Naive thymus-derived CD4-positive, alpha-beta T cell (primary cell): ENCODE measurements at regions not wholly inside any gene's neighbourhood (a gene's known extent, or its start where the extent isn't known, plus 50 kb on each side); places are given as distances from the start of the nearest gene placed in this dataset.

Experiments
- ATAC-seq: fragments of 150-1000 bp; cut with Tn5 transposase; 2 replicates; pipeline ENCODE4 v1.10.0; 2021; ENCODE audit warnings: mild to moderate bottlenecking, moderate library complexity
- CTCF ChIA-PET: fragments of 350-600 bp; sonication (Branson Sonifier 250); formaldehyde crosslinking; loops from one replicate; lab custom pipeline; 2021; ENCODE audit warnings: antibody characterized with exemption; lab: Charles Lee
- POLR2A ChIA-PET: fragments of 350-600 bp; sonication (Branson Sonifier 250); formaldehyde crosslinking; loops from one replicate; lab custom pipeline; 2021; ENCODE audit warnings: antibody characterized with exemption, inconsistent platforms; lab: Charles Lee
- DNase-seq, 9 donors: peaks; one replicate each; pipeline versions ENCODE4 v3.0.0 to v3.0.0-alpha.2; 2020 to 2022; ENCODE audit warnings: mixed read lengths in 1 of 9
- H3K27ac ChIP-seq: one replicate; pipeline ENCODE4 v1.7.0; 2013; ENCODE audit warnings: mild to moderate bottlenecking, low read depth, low read length, moderate library complexity
- H3K27me3 ChIP-seq, 2 donors: one replicate each; pipeline ENCODE4 v1.7.0; 2013; ENCODE audit warnings: low read length in 2 of 2, mild to moderate bottlenecking in 2 of 2, moderate library complexity in 2 of 2; ENCODE audit not compliant: control insufficient read depth in 2 of 2, insufficient read depth in 2 of 2
- H3K36me3 ChIP-seq, 3 experiments: 1 replicate in 2 of 3; 2 replicates in 1 of 3; pipeline ENCODE4 v1.7.0; 2013; ENCODE audit warnings: low read length in 3 of 3, mild to moderate bottlenecking in 3 of 3, moderate library complexity in 1 of 3; ENCODE audit not compliant: insufficient read depth in 3 of 3, control insufficient read depth in 2 of 3
- H3K4me1 ChIP-seq, 2 donors: one replicate each; pipeline ENCODE4 v1.7.0; 2013; ENCODE audit warnings: low read length in 2 of 2, mild to moderate bottlenecking in 2 of 2, moderate library complexity in 1 of 2; ENCODE audit not compliant: control insufficient read depth in 2 of 2, insufficient read depth in 2 of 2
- H3K4me3 ChIP-seq: 2 replicates; pipeline ENCODE4 v1.7.0; 2013; ENCODE audit warnings: mild to moderate bottlenecking, low read length
- H3K9me3 ChIP-seq, 3 experiments: 1 replicate in 2 of 3; 2 replicates in 1 of 3; pipeline ENCODE4 v1.7.0; 2013; ENCODE audit warnings: low read length in 3 of 3; ENCODE audit not compliant: control insufficient read depth in 2 of 3
- H3K27ac Mint-ChIP-seq, 9 donors: one replicate each; pipeline ENCODE4 v1.8.0; 2020 to 2022; ENCODE audit warnings: mixed read lengths in 9 of 9, mild to moderate bottlenecking in 8 of 9, moderate library complexity in 5 of 9, inconsistent platforms in 2 of 9
- H3K27me3 Mint-ChIP-seq, 5 donors: one replicate each; pipeline ENCODE4 v1.8.0; 2021 to 2022; ENCODE audit warnings: mixed read lengths in 5 of 5, mild to moderate bottlenecking in 1 of 5
- H3K36me3 Mint-ChIP-seq, 5 donors: one replicate each; pipeline ENCODE4 v1.8.0; 2020 to 2022; ENCODE audit warnings: mixed read lengths in 5 of 5, mild to moderate bottlenecking in 3 of 5, inconsistent platforms in 1 of 5
- H3K4me1 Mint-ChIP-seq, 7 donors: one replicate each; pipeline ENCODE4 v1.8.0; 2020 to 2022; ENCODE audit warnings: mixed read lengths in 7 of 7, mild to moderate bottlenecking in 3 of 7, inconsistent platforms in 1 of 7
- H3K4me3 Mint-ChIP-seq, 10 donors: one replicate each; pipeline ENCODE4 v1.8.0; 2020 to 2022; ENCODE audit warnings: mild to moderate bottlenecking in 10 of 10, mixed read lengths in 10 of 10, moderate library complexity in 6 of 10, inconsistent platforms in 2 of 10
- H3K9me3 Mint-ChIP-seq, 11 donors: one replicate each; pipeline ENCODE4 v1.8.0; 2020 to 2022; ENCODE audit warnings: mixed read lengths in 11 of 11, mild to moderate bottlenecking in 4 of 11, inconsistent platforms in 1 of 11, moderate library complexity in 1 of 11
- intact Hi-C, 2 donors: fragments of 100-400 bp; cut with micrococcal nuclease; formaldehyde crosslinking; loops; one replicate each; pipeline ENCODE4 v1.15.1; 2023

DNA sequence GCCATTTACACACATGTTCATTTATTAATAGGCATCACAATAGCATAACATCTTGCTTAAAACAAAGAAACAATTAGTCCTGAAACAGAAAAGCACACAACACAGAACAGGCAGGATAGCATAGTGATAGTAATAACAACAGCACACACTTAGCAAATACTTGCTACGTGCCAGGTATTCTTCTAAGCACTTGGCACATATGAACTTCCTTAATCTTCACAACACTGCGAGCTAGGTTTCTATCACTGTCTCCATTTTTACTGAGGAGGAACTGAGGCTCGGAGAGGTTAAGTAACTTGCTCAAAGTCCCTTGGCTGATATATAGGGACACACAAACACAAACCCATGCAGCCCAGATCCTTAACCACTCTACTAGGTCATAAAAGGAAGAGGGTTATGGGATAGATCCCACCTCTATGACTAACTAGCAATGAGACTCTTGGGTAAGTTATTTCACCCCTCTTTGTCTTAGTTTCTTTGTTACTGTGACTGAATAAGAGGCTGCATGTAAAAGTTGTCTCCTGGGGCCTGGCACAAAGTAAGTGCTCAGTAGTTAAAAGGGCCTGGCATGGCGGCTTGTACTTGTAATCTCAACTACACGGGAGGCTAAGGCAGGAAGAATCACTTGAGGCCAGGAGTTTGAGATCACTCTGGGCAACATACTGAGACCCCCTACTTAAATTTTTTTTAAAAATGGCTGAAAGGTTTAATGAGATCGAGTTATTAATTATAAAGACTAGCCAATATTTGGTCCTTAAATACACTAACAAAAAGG lies 181.0 kb upstream of the RHOBTB1 start:
- Histone ChIP-seq H3K9me3 (no peaks in the 10 kb centered on the region), H3K27me3 (no peaks in the 10 kb centered on the region), H3K27ac (no peak overlapping the region), H3K4me3 (no peak overlapping the region), H3K4me1 (no peaks in the 10 kb centered on the region), H3K36me3 (no peaks in the 10 kb centered on the region)
- intact Hi-C loops = no loop called here
- Mint-ChIP-seq H3K4me1 (peaks cover 0 to 1% (median 0%) of the 10 kb centered on the region in 7 donors), H3K9me3 (no peaks in the 10 kb centered on the region), H3K27me3 (peaks cover 0 to 8% (median 4%) of the 10 kb centered on the region in 5 donors), H3K27ac (no peak overlapping the region), H3K4me3 (no peak overlapping the region), H3K36me3 (no peaks in the 10 kb centered on the region)
- ATAC-seq (no peak), DNase-seq (no peak)
- POLR2A ChIA-PET = no interaction called here
- CTCF ChIA-PET = no interaction called here

DNA sequence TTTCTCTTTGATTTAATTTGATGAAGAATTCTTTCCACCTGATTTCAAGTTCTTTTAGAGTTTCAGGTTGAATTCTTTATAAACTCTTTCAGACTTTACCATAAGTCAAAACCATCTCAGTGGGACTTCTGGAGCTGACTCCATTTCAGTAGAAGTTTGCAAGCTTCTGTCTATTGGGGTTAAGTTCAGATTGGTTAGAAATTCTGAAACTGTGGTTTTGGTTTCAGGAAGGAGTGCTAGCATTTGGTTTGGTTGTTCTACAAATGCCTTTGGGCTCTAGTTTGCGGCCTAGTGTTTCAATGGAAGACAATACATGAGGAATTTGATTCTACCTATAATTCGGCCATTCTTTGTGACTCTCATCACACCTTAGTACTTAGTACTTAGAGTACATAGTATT lies 176.8 kb upstream of the RHOBTB1 start:
- intact Hi-C loops = no loop called here
- Histone ChIP-seq H3K4me3 (no peak overlapping the region), H3K36me3 (no peaks in the 10 kb centered on the region), H3K4me1 (no peaks in the 10 kb centered on the region), H3K27ac (no peak overlapping the region), H3K9me3 (no peaks in the 10 kb centered on the region), H3K27me3 (no peaks in the 10 kb centered on the region)
- CTCF ChIA-PET = no interaction called here
- Mint-ChIP-seq H3K27ac (no peak overlapping the region), H3K4me1 (no peaks in the 10 kb centered on the region), H3K27me3 (peaks cover 0 to 8% (median 4%) of the 10 kb centered on the region in 5 donors), H3K36me3 (no peaks in the 10 kb centered on the region), H3K4me3 (no peak overlapping the region), H3K9me3 (no peaks in the 10 kb centered on the region)
- DNase-seq (no peak), ATAC-seq (no peak)
- POLR2A ChIA-PET = no interaction called here

DNA sequence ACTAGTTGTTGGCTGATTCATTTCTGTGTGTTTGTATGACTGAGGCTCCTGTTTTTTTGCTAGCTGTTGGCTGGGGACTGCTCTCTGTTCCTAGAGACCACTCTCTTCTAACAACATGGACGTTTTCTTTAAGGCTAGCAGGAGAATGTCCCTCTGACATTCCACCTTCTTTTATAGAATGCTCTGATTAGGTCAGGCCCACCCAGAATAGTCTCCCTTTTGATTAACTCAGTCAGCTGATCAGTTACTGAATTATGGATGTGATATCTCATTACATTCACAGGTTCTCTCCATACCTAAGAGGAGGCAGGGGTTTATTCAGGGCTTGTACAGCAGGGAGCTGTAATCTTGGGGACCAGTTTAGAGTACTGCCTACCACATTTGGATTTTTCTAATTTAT lies 175.6 kb upstream of the RHOBTB1 start:
- Histone ChIP-seq H3K27ac (no peak overlapping the region), H3K36me3 (no peaks in the 10 kb centered on the region), H3K4me3 (no peak overlapping the region), H3K4me1 (no peaks in the 10 kb centered on the region), H3K9me3 (no peaks in the 10 kb centered on the region), H3K27me3 (no peaks in the 10 kb centered on the region)
- no peak for DNase-seq
- H3K27ac Mint-ChIP-seq = no peak overlapping the region
- intact Hi-C loops = no loop called here
- ChIA-PET CTCF (no interaction called here), POLR2A (no interaction called here)
- H3K27me3 Mint-ChIP-seq = peaks cover 0 to 5% (median 4%) of the 10 kb centered on the region in 5 donors
- no peak overlapping the region for H3K4me3 Mint-ChIP-seq
- peaks cover 0 to 5% (median 0%) of the 10 kb centered on the region in 11 donors for H3K9me3 Mint-ChIP-seq
- H3K4me1 Mint-ChIP-seq = no peaks in the 10 kb centered on the region
- no peak for ATAC-seq
- H3K36me3 Mint-ChIP-seq = no peaks in the 10 kb centered on the region

DNA sequence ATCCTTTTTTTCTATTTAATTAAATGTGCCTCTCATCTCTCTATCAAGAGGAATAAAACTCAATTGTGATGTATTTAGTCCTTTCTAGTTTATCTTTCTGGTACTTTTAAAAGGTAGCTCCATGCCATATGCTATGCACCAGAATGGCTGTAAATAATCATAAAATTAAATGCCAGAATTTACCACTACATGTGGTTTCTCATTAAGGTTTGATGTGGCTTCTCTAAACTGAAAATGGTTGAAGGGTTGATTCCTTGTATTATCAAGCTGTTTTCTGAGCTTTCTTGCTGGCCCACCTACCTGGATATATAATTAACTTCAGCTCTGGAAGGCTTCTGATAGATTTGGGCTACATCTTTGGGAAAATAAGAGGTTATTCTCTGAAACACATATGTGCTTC lies 171.9 kb upstream of the RHOBTB1 start:
- intact Hi-C loops = no loop called here
- ChIA-PET POLR2A (no interaction called here), CTCF (interaction anchor here (0.6 kb wide), 1 partner anchor 320 kb away, joined by 3 read pairs; no protein-coding TSS in a partner anchor)
- Mint-ChIP-seq H3K4me3 (no peak overlapping the region), H3K36me3 (no peaks in the 10 kb centered on the region), H3K27me3 (peaks cover 0 to 14% (median 0%) of the 10 kb centered on the region in 5 donors), H3K27ac (no peak overlapping the region), H3K4me1 (no peaks in the 10 kb centered on the region), H3K9me3 (peaks cover 0 to 5% (median 0%) of the 10 kb centered on the region in 11 donors)
- no peak for ATAC-seq
- H3K4me1 ChIP-seq = no peaks in the 10 kb centered on the region
- H3K27ac ChIP-seq = no peak overlapping the region
- H3K36me3 ChIP-seq = no peaks in the 10 kb centered on the region
- H3K9me3 ChIP-seq = no peaks in the 10 kb centered on the region
- no peak for DNase-seq
- no peak overlapping the region for H3K4me3 ChIP-seq
- H3K27me3 ChIP-seq = no peaks in the 10 kb centered on the region

DNA sequence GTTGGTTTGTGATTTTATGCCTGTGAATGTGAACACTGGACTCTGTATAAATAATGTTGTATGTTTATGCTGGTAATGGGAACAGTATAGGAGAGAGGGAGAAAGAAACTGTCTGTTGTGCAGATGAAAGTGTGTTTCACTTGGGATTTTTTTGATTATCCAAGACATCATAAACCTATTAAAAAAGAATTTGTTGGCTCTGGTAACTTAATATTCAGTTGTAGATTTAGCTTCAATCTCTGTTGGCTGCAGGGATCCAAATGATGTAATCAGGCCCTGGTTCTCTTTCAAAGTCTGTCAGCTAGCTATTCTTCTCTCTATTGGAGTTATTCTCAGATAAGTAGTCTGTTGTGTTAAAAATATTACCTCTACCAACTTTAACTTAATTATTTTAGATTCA lies 168.8 kb upstream of the RHOBTB1 start:
- ATAC-seq (no peak), DNase-seq (no peak)
- POLR2A ChIA-PET = no interaction called here
- Histone ChIP-seq H3K27me3 (no peaks in the 10 kb centered on the region), H3K4me3 (no peak overlapping the region), H3K36me3 (no peaks in the 10 kb centered on the region), H3K4me1 (no peaks in the 10 kb centered on the region), H3K27ac (no peak overlapping the region), H3K9me3 (no peaks in the 10 kb centered on the region)
- peaks cover 0 to 5% (median 0%) of the 10 kb centered on the region in 11 donors for H3K9me3 Mint-ChIP-seq
- H3K36me3 Mint-ChIP-seq = no peaks in the 10 kb centered on the region
- intact Hi-C loops = no loop called here
- no peaks in the 10 kb centered on the region for H3K4me1 Mint-ChIP-seq
- CTCF ChIA-PET = no interaction called here
- H3K27me3 Mint-ChIP-seq = peaks cover 0 to 14% (median 0%) of the 10 kb centered on the region in 5 donors
- H3K27ac Mint-ChIP-seq = no peak overlapping the region
- no peak overlapping the region for H3K4me3 Mint-ChIP-seq

DNA sequence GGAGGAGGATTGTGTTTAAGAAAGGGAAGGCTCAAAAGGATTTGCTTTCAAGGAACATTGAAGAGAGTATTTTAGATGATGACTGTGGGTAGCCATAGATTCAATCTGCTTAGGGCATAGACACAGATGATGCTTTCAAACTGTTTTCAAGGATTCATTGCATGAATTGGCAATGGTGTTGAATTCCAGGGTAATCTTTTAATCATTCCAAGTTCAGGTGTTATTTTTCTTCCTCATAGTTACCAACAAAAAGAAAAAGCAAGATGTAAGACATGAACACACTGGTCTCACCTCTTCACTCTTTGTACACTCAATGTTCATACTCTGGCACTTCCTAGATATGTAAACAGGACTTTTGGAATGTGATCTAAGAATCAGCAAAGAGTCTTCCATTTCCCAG lies 167.0 kb upstream of the RHOBTB1 start:
- Histone ChIP-seq H3K9me3 (no peaks in the 10 kb centered on the region), H3K27me3 (no peaks in the 10 kb centered on the region), H3K27ac (no peak overlapping the region), H3K36me3 (no peaks in the 10 kb centered on the region), H3K4me1 (no peaks in the 10 kb centered on the region), H3K4me3 (no peak overlapping the region)
- CTCF ChIA-PET = no interaction called here
- no peak for ATAC-seq
- Mint-ChIP-seq H3K27ac (no peak overlapping the region), H3K4me1 (no peaks in the 10 kb centered on the region), H3K9me3 (peaks cover 0 to 5% (median 0%) of the 10 kb centered on the region in 11 donors), H3K4me3 (no peak overlapping the region), H3K36me3 (no peaks in the 10 kb centered on the region), H3K27me3 (peaks cover 0 to 17% (median 5%) of the 10 kb centered on the region in 5 donors)
- no peak for DNase-seq
- intact Hi-C loops = no loop called here
- POLR2A ChIA-PET = no interaction called here

DNA sequence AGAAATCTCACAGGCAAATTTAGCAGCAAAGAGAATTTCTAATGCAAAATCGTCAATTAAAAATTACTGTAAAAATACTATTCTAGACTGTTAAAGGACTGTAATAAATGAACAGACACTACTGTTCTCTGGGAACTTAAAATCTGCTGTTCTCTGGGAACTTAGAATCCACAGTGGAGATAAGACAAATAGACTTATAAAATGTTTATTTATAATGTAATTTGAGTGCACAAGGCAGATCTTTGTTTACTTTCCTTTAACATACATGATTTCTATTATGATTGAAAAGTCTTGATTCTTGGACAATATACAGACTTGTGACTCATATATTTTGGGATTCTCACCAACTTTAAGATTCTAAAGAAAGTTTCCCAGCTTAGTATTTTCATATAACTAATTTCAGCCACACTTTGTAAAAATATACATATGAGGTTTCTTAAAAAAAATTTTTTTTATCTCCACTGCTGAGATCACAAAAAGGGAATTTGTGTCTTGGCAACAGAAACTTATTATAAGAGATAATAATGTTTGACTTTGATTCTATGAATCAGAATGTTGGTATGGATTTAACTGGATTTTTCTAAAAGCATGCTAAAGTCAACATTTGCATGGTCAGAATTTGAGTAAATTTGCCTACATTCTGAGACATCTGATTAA lies 166.3 kb upstream of the RHOBTB1 start:
- Mint-ChIP-seq H3K27ac (no peak overlapping the region), H3K27me3 (peaks cover 0 to 17% (median 5%) of the 10 kb centered on the region in 5 donors), H3K36me3 (no peaks in the 10 kb centered on the region), H3K9me3 (peaks cover 0 to 3% (median 0%) of the 10 kb centered on the region in 11 donors), H3K4me3 (no peak overlapping the region), H3K4me1 (no peaks in the 10 kb centered on the region)
- Histone ChIP-seq H3K4me3 (no peak overlapping the region), H3K36me3 (no peaks in the 10 kb centered on the region), H3K4me1 (no peaks in the 10 kb centered on the region), H3K9me3 (no peaks in the 10 kb centered on the region), H3K27me3 (no peaks in the 10 kb centered on the region), H3K27ac (no peak overlapping the region)
- intact Hi-C loops = no loop called here
- no peak for ATAC-seq
- CTCF ChIA-PET = no interaction called here
- DNase-seq = no peak
- POLR2A ChIA-PET = no interaction called here
